ENCODE measurements at regions not wholly inside any gene's neighbourhood (a gene's known extent, or its start where the extent isn't known, plus 50 kb on each side); places are given as distances from the start of the nearest gene placed in this dataset.
A peak's percentile ranks its signal among the peaks of the same experiment; 100 is the strongest.
"Not testable (repeated sequence)": the region's sequence is repeated elsewhere in the genome, so short reads cannot be mapped to it uniquely, and the experiment has no call there.

DNA sequence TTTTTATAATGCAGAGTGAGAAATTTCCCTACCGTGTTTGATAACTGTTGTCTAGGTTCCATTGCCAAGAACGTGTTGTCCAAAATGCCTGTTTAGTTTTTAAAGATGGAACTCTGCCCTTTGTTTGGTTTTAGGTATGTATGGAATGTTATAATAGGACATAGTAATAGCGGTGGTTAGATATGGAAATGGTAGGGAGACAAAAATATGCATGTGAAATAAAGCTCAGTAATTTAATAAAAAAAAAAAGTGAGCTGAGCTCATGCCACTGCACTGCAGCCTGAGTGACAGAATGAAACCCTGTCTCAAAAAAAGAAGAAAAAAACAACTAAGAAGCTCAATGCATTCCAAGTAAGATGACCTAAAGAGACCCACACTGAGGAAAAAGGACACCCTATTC, 72.9 kb downstream of the ZNF783 start:
- H3K27ac ChIP-seq (ENCODE audit: low read length), result no peak overlapping the region
- no peaks in the 10 kb centered on the region for H3K36me3 ChIP-seq (ENCODE audit: insufficient read depth, low read depth, low read length)
- no peak overlapping the region for H3K4me3 ChIP-seq (ENCODE audit: low read length)
- no peaks in the 10 kb centered on the region for H3K27me3 ChIP-seq (ENCODE audit: insufficient read depth, low read length)
- peaks cover 5% of the 10 kb centered on the region; the same call in 1 of the 2 replicates for H3K9me3 ChIP-seq (ENCODE audit: insufficient read depth, low read depth, low read length)
- no peaks in the 10 kb centered on the region for H3K4me1 ChIP-seq (ENCODE audit: insufficient read depth, low read length)
- H3K9ac ChIP-seq (ENCODE audit: low read depth, low read length), result no peak overlapping the region

DNA sequence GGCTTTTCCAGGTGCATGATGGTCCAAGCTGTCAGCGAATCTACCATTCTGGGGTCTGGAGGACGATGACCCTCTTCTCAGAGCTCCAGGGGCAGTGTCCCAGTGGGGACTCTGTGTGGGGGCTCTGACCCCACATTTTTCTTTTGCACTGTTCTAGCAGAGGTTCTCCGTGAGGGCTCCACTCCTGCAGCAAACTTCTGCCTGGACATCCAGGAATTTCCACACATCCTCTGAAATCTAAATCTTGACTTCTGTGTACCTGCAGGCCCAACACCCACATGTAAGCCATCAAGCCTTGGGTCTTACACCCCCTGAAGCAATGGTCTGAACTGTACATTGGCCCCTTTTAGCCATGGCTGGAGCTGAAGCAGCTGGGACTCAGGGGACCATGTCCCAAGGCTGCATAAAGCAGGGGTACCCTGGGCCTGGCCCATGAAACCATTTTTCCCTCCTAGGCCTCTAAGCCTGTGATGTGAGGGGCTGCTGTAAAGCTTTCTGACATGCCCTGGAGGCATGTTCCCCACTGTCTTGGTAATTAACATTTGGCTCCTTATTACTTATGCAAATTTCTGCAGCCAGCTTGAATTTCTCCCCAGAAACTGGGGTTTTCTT, 86.9 kb downstream of the ZNF783 start:
- no peaks in the 10 kb centered on the region for H3K4me1 ChIP-seq (ENCODE audit: insufficient read depth, low read length)
- peaks cover 45% of the 10 kb centered on the region for H3K9me3 ChIP-seq (ENCODE audit: insufficient read depth, low read depth, low read length)

DNA sequence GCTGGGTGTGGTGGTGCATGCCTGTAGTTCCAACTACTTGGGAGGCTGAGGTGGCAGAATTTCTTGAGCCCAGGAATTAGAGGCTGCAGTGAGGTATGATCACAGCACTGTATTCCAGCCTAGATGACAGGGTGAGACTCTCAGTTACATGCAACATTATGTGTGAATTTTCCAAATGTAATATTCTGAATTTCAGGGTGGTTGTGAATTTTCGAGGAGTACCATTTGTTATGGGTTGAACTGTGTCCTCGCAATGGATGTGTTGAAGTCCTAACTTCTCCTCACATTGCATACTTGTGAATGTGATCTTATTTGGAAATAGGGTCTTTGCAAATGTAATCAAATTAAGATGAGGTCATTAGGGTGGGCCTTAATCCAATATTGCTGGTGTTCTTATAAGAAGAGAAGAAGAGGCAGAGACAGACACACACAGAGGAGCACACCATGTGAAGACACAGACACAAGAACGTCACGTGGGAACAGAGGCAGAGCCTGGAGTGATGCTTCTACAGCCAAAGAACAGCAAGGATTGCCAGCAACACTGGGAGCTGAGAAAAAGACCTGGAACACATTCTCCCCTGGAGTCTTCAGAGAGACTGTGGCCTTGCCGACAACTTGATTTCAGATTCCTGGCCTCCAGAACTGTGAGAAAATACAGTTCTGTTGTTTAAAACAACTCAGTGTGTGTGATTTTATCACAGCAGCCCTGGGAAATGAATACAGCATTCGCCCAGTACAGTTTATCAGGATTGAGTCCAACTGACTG, 91.9 kb downstream of the ZNF783 start:
- Histone ChIP-seq H3K36me3 (ENCODE audit: insufficient read depth, low read depth, low read length) (no peaks in the 10 kb centered on the region), H3K9ac (ENCODE audit: low read depth, low read length) (no peak overlapping the region), H3K4me3 (ENCODE audit: low read length) (no peak overlapping the region), H3K9me3 (ENCODE audit: insufficient read depth, low read depth, low read length) (peaks cover 15% of the 10 kb centered on the region), H3K27ac (ENCODE audit: low read length) (no peak overlapping the region), H3K4me1 (ENCODE audit: insufficient read depth, low read length) (no peaks in the 10 kb centered on the region), H3K27me3 (ENCODE audit: insufficient read depth, low read length) (no peaks in the 10 kb centered on the region)

More for the DNA sequence above, 86.9 kb downstream of the ZNF783 start:
- no peak overlapping the region for H3K4me3 ChIP-seq (ENCODE audit: low read length)
- H3K9ac ChIP-seq (ENCODE audit: low read depth, low read length), result no peak overlapping the region
- no peaks in the 10 kb centered on the region for H3K36me3 ChIP-seq (ENCODE audit: insufficient read depth, low read depth, low read length)
- H3K27me3 ChIP-seq (ENCODE audit: insufficient read depth, low read length), result no peaks in the 10 kb centered on the region
- H3K27ac ChIP-seq (ENCODE audit: low read length), result no peak overlapping the region

DNA sequence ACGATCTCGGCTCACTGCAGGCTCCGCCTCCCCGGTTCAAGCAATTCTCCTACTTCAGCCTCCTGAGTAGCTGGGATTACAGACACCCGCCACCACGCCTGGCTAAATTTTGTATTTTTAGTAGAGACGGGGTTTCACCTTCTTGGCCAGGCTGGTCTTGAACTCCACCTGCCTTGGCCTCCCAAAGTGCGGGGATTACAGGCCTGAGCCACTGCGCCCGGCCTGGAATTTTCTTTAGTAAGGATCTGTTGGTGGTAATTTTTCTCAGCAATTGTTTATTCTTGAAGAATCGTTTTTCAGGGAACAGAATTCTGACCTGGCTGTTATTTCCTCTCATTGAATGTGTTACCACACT, 93.0 kb downstream of the ZNF783 start:
- H3K4me3 ChIP-seq (ENCODE audit: low read length); H3K9ac ChIP-seq (ENCODE audit: low read depth, low read length); H3K36me3 ChIP-seq (ENCODE audit: insufficient read depth, low read depth, low read length); H3K27me3 ChIP-seq (ENCODE audit: insufficient read depth, low read length); H3K27ac ChIP-seq (ENCODE audit: low read length); H3K4me1 ChIP-seq (ENCODE audit: insufficient read depth, low read length); H3K9me3 ChIP-seq (ENCODE audit: insufficient read depth, low read depth, low read length): not testable (repeated sequence)

DNA sequence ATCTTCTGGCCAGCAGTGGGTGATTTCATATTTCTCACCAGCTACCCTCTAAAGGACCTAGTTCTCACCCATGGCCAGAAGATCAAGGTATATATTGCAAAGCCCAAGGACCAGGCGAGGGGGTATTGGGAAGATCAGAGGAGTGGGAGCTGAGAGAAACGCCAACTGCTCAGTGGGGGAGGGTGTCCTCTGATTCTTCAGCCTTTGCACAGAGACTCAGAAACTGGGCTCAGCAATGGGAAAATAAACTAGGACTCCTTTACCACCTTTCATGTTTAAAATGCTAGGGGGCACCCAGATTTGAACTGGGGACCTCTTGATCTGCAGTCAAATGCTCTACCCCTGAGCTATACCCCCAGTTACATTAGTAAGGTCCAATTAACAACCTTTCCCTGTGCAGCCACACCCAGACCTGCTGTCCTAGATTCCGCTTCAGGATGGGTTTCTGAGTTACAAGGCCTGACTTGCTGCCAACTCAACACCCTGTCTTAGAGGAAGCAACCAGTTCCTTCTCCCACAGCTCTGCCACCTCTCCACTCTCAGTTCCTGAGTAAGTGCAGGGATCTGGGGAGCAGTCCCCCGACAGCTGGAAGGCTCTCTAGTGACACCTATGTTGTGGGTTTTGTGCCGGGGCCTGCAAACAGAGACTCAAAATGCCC, 93.5 kb downstream of the ZNF783 start:
- no peaks in the 10 kb centered on the region for H3K27me3 ChIP-seq (ENCODE audit: insufficient read depth, low read length)
- no peak overlapping the region for H3K9ac ChIP-seq (ENCODE audit: low read depth, low read length)
- H3K4me3 ChIP-seq (ENCODE audit: low read length), result peak overlapping the region; percentile 43; the same call in 1 of the 2 replicates
- no peaks in the 10 kb centered on the region for H3K9me3 ChIP-seq (ENCODE audit: insufficient read depth, low read depth, low read length)
- H3K27ac ChIP-seq (ENCODE audit: low read length), result no peak overlapping the region
- no peaks in the 10 kb centered on the region for H3K36me3 ChIP-seq (ENCODE audit: insufficient read depth, low read depth, low read length)
- no peaks in the 10 kb centered on the region for H3K4me1 ChIP-seq (ENCODE audit: insufficient read depth, low read length)

DNA sequence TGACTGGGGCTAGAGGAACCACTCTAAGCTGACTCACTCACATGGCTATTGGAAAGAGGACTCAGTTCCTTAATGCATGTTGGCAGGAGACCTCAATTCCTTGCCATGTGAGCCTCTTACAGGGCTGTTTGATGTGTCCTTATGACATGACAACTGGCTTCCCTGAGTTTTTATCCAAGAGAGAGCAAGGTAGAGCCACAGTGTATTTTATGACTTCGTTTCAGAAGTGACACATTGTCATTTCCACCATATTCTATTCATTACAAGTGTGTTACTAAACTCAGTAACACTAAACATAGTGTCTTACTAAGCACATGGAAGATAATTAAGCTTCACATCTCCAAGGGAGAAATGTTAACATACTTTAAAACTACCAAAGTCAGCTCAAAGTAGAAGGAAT, 98.2 kb downstream of the ZNF777 start:
- no peaks in the 10 kb centered on the region for H3K4me1 ChIP-seq (ENCODE audit: insufficient read depth, low read length)
- no peaks in the 10 kb centered on the region for H3K9me3 ChIP-seq (ENCODE audit: insufficient read depth, low read depth, low read length)
- no peak overlapping the region for H3K9ac ChIP-seq (ENCODE audit: low read depth, low read length)
- H3K27ac ChIP-seq (ENCODE audit: low read length), result no peak overlapping the region
- H3K4me3 ChIP-seq (ENCODE audit: low read length), result no peak overlapping the region
- no peaks in the 10 kb centered on the region; the same call in 1 of the 2 replicates for H3K27me3 ChIP-seq (ENCODE audit: insufficient read depth, low read length)
- H3K36me3 ChIP-seq (ENCODE audit: insufficient read depth, low read depth, low read length), result no peaks in the 10 kb centered on the region

DNA sequence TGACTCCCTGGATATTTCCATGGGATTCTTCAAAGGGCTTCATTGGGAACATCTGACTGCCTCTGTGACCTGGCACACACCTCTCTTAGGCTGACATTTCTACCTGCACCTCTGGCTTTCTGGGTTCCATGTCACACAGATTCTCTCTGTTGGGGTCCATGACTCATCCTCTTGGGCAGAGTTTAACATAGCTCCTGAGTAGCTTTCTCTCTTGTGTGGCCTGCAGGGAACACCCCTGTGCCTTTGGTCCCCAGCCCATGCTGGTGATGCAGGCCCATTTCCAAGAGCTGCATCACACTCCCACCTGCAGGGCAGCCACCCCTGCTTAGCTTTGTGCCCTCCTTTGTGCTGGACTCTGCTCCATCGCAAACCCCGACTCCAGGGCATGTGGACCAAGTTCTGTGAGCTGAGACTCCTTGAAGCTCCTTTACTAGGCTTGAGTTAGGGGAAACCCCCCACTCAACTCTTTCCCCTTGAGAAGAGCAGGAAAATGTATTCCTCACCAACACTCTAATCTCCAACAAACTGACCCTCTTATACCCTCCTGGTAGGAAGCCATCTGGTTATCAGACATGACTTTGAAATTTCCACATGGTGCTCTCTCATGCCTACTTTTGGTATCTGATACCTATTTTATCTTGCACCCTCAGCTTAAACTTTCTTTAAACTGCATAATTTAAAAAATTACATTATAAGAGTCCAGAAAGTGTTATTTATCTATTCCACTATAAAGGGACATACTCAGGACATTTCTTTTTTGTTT, 93.3 kb downstream of the ZNF777 start:
- no peaks in the 10 kb centered on the region for H3K4me1 ChIP-seq (ENCODE audit: insufficient read depth, low read length)
- H3K9me3 ChIP-seq (ENCODE audit: insufficient read depth, low read depth, low read length), result peaks cover 15% of the 10 kb centered on the region
- H3K9ac ChIP-seq (ENCODE audit: low read depth, low read length), result no peak overlapping the region
- no peaks in the 10 kb centered on the region; the same call in 1 of the 2 replicates for H3K27me3 ChIP-seq (ENCODE audit: insufficient read depth, low read length)
- no peaks in the 10 kb centered on the region for H3K36me3 ChIP-seq (ENCODE audit: insufficient read depth, low read depth, low read length)
- no peak overlapping the region for H3K4me3 ChIP-seq (ENCODE audit: low read length)
- no peak overlapping the region for H3K27ac ChIP-seq (ENCODE audit: low read length)

DNA sequence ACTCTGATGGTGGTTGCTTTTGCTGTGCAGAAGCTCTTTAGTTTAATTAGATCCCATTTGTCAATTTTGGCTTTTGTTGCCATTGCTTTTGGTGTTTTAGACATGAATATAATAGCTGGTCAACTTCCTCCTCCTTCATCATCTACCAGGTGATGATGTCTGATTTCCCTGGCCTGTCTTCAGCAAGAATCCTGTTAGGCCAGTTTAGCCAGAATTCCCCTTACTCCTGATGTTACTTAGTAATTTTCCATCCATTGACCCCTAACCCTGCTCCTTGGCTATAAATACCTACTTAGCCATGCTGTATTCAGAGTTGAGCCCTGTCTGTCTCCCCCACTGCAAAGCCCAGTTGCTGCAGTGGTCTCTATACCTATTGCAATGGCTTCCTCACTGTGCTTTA, 91.4 kb downstream of the ZNF777 start:
- no peak overlapping the region for H3K4me3 ChIP-seq (ENCODE audit: low read length)

DNA sequence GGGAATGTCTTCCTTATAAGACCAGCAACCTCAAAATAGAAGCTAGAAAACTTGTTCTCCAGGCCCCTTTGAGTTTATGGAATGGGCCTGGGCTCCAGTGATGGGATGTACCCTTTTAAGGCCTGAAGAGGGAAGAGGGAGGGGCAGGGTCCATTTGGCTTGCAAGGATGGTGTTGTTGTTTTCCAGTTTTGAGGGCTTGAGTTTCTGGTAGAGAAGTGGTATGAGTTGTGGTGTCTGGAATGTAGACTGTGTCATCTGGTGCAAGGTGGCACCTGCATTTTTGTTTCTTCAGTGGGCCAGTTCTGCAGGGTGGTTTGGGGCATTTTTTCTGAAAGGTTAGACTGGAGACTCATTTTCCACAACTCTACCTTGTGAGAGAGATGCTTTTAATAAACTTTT, 90.1 kb downstream of the ZNF777 start:
- Histone ChIP-seq H3K36me3 (ENCODE audit: insufficient read depth, low read depth, low read length) (no peaks in the 10 kb centered on the region), H3K27ac (ENCODE audit: low read length) (no peak overlapping the region), H3K9ac (ENCODE audit: low read depth, low read length) (no peak overlapping the region), H3K4me1 (ENCODE audit: insufficient read depth, low read length) (no peaks in the 10 kb centered on the region), H3K9me3 (ENCODE audit: insufficient read depth, low read depth, low read length) (peaks cover 28% of the 10 kb centered on the region), H3K4me3 (ENCODE audit: low read length) (no peak overlapping the region), H3K27me3 (ENCODE audit: insufficient read depth, low read length) (no peaks in the 10 kb centered on the region; the same call in 1 of the 2 replicates)

More for the DNA sequence above, 91.4 kb downstream of the ZNF777 start:
- Histone ChIP-seq H3K4me1 (ENCODE audit: insufficient read depth, low read length) (no peaks in the 10 kb centered on the region), H3K9me3 (ENCODE audit: insufficient read depth, low read depth, low read length) (peaks cover 28% of the 10 kb centered on the region), H3K27ac (ENCODE audit: low read length) (no peak overlapping the region), H3K36me3 (ENCODE audit: insufficient read depth, low read depth, low read length) (no peaks in the 10 kb centered on the region), H3K9ac (ENCODE audit: low read depth, low read length) (no peak overlapping the region), H3K27me3 (ENCODE audit: insufficient read depth, low read length) (no peaks in the 10 kb centered on the region; the same call in 1 of the 2 replicates)

DNA sequence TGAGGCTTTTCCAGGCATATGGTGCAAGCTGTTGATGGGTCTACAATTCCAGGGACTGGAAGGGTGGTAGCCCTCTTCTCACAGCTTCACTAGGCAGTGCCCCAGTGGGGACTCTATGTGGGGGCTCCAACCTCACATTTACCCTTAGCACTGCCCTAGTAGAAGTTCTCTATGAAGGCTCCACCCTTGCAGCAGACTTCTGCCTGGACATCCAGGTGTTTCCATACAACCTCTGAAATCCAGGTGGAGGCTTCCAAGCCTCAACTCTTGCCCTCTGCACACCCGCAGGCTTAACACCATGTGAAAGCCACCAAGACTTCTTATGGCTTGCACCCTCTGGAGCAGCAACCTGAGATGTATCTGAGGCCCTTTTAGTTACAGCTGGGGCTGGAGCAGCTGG, 87.8 kb downstream of the ZNF777 start:
- Histone ChIP-seq H3K36me3 (ENCODE audit: insufficient read depth, low read depth, low read length) (no peaks in the 10 kb centered on the region), H3K4me1 (ENCODE audit: insufficient read depth, low read length) (no peaks in the 10 kb centered on the region), H3K9ac (ENCODE audit: low read depth, low read length) (no peak overlapping the region), H3K4me3 (ENCODE audit: low read length) (no peak overlapping the region), H3K9me3 (ENCODE audit: insufficient read depth, low read depth, low read length) (peaks cover 28% of the 10 kb centered on the region), H3K27me3 (ENCODE audit: insufficient read depth, low read length) (no peaks in the 10 kb centered on the region), H3K27ac (ENCODE audit: low read length) (no peak overlapping the region)

DNA sequence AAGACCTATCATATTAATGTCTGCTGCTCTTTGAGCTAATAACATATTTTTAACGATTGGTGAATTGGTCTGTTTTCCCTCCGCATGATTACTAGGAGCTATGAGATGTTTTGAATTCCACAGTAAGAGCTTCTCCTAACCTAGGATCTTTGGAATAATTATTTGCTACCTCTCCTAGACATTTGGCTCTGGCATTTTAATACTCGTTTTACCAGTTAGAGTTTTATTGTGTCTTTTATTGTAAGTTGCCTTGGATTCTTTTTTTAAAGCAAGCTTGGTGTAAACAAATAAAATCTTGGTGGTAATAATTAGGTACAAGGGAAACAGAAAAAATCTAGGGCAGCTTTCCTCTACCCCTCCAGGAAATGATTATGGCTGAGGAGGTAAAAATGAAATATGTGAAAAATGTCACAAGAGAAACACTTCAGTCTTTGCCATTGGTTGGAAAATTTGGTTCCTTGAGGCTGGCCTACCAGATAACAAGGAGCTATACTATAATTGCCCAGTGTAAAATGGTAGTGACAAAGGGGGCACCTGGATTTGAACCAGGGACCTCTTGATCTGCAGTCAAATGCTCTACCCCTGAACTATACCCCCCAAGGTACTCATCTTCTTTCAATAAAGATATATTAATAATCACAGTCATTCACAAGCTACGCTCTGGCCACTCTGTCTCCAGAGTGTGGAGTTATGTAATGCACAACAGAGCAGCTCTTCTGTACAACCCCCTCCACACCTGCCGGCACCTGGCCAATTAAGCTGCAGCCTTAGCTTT, 85.4 kb downstream of the ZNF777 start:
- no peaks in the 10 kb centered on the region for H3K27me3 ChIP-seq (ENCODE audit: insufficient read depth, low read length)
- no peak overlapping the region for H3K4me3 ChIP-seq (ENCODE audit: low read length)
- H3K27ac ChIP-seq (ENCODE audit: low read length), result no peak overlapping the region
- H3K36me3 ChIP-seq (ENCODE audit: insufficient read depth, low read depth, low read length), result no peaks in the 10 kb centered on the region
- peaks cover 45% of the 10 kb centered on the region for H3K9me3 ChIP-seq (ENCODE audit: insufficient read depth, low read depth, low read length)
- no peaks in the 10 kb centered on the region for H3K4me1 ChIP-seq (ENCODE audit: insufficient read depth, low read length)
- no peak overlapping the region for H3K9ac ChIP-seq (ENCODE audit: low read depth, low read length)

Measured in iPS-20b (cell line).